ENCODE measurements at regions not wholly inside any gene's neighbourhood (a gene's known extent, or its start where the extent isn't known, plus 50 kb on each side); places are given as distances from the start of the nearest gene placed in this dataset.

GRCh38 chr17:6348891-6349290 lies 86.0 kb downstream of the AIPL1 start:
- Histone ChIP-seq H3K27me3 (no peaks in the 10 kb centered on the region), H3K27ac (no peak overlapping the region), H3K9me3 (no peaks in the 10 kb centered on the region), H3K36me3 (ENCODE audit: low read depth, missing control alignments) (no peaks in the 10 kb centered on the region), H3K4me1 (no peaks in the 10 kb centered on the region), H3K4me3 (no peak overlapping the region)
- TF ChIP-seq CTCF (IDR thresholded peaks at IDR 0.05) (no peak), POLR2A (IDR thresholded peaks at IDR 0.05) (no peak)
- 69 to 83% methylated on average over 9 of the region's 9 CpGs for WGBS, 2 donors
- DNase-seq = no peak
- intact Hi-C loops (cut with DNase I; ENCODE audit: low total_unique reads) = no loop called here

GRCh38 chr17:6347776-6348175 lies 87.1 kb downstream of the AIPL1 start:
- Histone ChIP-seq H3K9me3 (no peaks in the 10 kb centered on the region), H3K27ac (no peak overlapping the region), H3K27me3 (no peaks in the 10 kb centered on the region), H3K4me1 (no peaks in the 10 kb centered on the region), H3K36me3 (ENCODE audit: low read depth, missing control alignments) (no peaks in the 10 kb centered on the region), H3K4me3 (no peak overlapping the region)
- DNase-seq = no peak
- no peak for TF ChIP-seq CTCF (IDR thresholded peaks at IDR 0.05)
- TF ChIP-seq POLR2A (IDR thresholded peaks at IDR 0.05) = no peak
- WGBS, 2 donors = 84 to 91% methylated on average over 4 of the region's 4 CpGs
- intact Hi-C loops (cut with DNase I; ENCODE audit: low total_unique reads) = no loop called here

GRCh38 chr17:6346986-6347385 lies 87.9 kb downstream of the AIPL1 start:
- Histone ChIP-seq H3K4me3 (no peak overlapping the region), H3K27me3 (no peaks in the 10 kb centered on the region), H3K9me3 (no peaks in the 10 kb centered on the region), H3K4me1 (no peaks in the 10 kb centered on the region), H3K36me3 (ENCODE audit: low read depth, missing control alignments) (no peaks in the 10 kb centered on the region), H3K27ac (no peak overlapping the region)
- WGBS, 2 donors = 95 to 97% methylated on average over 2 of the region's 2 CpGs
- DNase-seq = no peak
- intact Hi-C loops (cut with DNase I; ENCODE audit: low total_unique reads) = no loop called here
- TF ChIP-seq POLR2A (IDR thresholded peaks at IDR 0.05) = no peak
- TF ChIP-seq CTCF (IDR thresholded peaks at IDR 0.05) = no peak

- Histone ChIP-seq H3K9me3 (no peaks in the 10 kb centered on the region), H3K36me3 (ENCODE audit: low read depth, missing control alignments) (no peaks in the 10 kb centered on the region), H3K27ac (no peak overlapping the region), H3K27me3 (no peaks in the 10 kb centered on the region), H3K4me3 (no peak overlapping the region), H3K4me1 (no peaks in the 10 kb centered on the region)
- intact Hi-C loops (cut with DNase I; ENCODE audit: low total_unique reads) = no loop called here
- 62 to 75% methylated on average over 6 of the region's 6 CpGs for WGBS, 2 donors
- TF ChIP-seq POLR2A (IDR thresholded peaks at IDR 0.05) = no peak
- TF ChIP-seq CTCF (IDR thresholded peaks at IDR 0.05) = no peak
- no peak for DNase-seq
Observed at GRCh38 chr17:6346156-6346786, 88.7 kb downstream of the AIPL1 start.

DNA sequence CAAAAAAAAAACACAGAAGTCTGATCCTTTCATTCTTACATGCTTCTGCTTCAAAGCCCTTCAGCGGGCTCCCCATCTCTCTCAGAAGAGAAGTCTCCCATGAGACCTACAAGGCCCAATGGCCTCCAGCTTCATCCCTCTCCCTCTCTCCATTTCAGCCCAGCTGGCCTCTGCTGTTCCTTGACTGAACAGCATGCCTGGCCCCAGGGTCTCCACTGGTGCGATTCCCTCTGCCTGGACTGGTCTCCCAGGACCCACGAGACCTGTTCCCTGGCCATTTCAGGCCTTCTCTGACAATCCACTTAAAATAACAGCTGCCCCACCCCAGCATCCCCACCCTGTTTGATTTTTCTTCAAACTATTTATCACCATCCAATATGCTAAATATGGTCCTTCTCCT lies 91.2 kb downstream of the AIPL1 start:
- no peak for DNase-seq
- Histone ChIP-seq H3K27me3 (no peaks in the 10 kb centered on the region), H3K9me3 (no peaks in the 10 kb centered on the region), H3K4me1 (no peaks in the 10 kb centered on the region), H3K36me3 (ENCODE audit: low read depth, missing control alignments) (no peaks in the 10 kb centered on the region), H3K4me3 (no peak overlapping the region), H3K27ac (no peak overlapping the region)
- WGBS, 2 donors = 82 to 93% methylated on average over 3 of the region's 3 CpGs
- intact Hi-C loops (cut with DNase I; ENCODE audit: low total_unique reads) = no loop called here
- TF ChIP-seq CTCF (IDR thresholded peaks at IDR 0.05) (no peak), POLR2A (IDR thresholded peaks at IDR 0.05) (no peak)

Measured in testis (tissue), 2 donors.